PFSK-1 (cell line): ENCODE measurements at regions not wholly inside any gene's neighbourhood (a gene's known extent, or its start where the extent isn't known, plus 50 kb on each side); places are given as distances from the start of the nearest gene placed in this dataset.

ENCODE experiments used
- FOXP2 ChIP-seq: optimal IDR thresholded peaks from 2 replicates; pipeline ENCODE3; 2011; ENCODE audit warnings: borderline replicate concordance, control low read depth, inconsistent platforms; ENCODE audit not compliant: insufficient read depth; ENCODE audit errors: extremely low read length, extremely low read depth
- POLR2AphosphoS5 ChIP-seq: IDR thresholded peaks from 2 replicates; pipeline ENCODE4 v1.6.1; 2012; ENCODE audit warnings: low read depth, mild to moderate bottlenecking, control low read depth, low read length, moderate library complexity
- REST ChIP-seq, 2 experiments: IDR thresholded peaks; 2 replicates each; pipeline versions ENCODE4 v1.6.1 to v1.8.0; 2011 to 2012; ENCODE audit warnings: low read depth in 2 of 2, low read length in 2 of 2, control low read depth in 1 of 2, inconsistent platforms in 1 of 2, mild to moderate bottlenecking in 1 of 2, moderate library complexity in 1 of 2; ENCODE audit not compliant: insufficient read depth in 1 of 2
- SIN3A ChIP-seq: IDR thresholded peaks from 2 replicates; pipeline ENCODE4 v1.6.1; 2012; ENCODE audit warnings: mild to moderate bottlenecking, low read length, moderate library complexity, borderline replicate concordance; ENCODE audit not compliant: insufficient read depth
- TAF1 ChIP-seq: IDR thresholded peaks from 2 replicates; pipeline ENCODE4 v1.6.1; 2012; ENCODE audit warnings: low read length, control low read depth, borderline replicate concordance; ENCODE audit not compliant: insufficient read depth

- TF ChIP-seq FOXP2 (no peak), TAF1 (no peak), POLR2AphosphoS5 (no peak), SIN3A (no peak), REST (IDR thresholded peaks at IDR 0.05; ENCODE audit: insufficient read depth in 1 of 2, low read depth in 2 of 2, low read length in 2 of 2) (no peak)
Measured at GRCh38 chr3:18891641-18892040, 256.7 kb upstream of the KCNH8 start.
